GM20000 (cell line): ENCODE measurements at regions not wholly inside any gene's neighbourhood (a gene's known extent, or its start where the extent isn't known, plus 50 kb on each side); places are given as distances from the start of the nearest gene placed in this dataset.
"Not testable (repeated sequence)": the region's sequence is repeated elsewhere in the genome, so short reads cannot be mapped to it uniquely, and the experiment has no call there.

Experiments used
- DNase-seq: peaks from one replicate; pipeline ENCODE4 v3.0.0; 2012; ENCODE audit warnings: low spot score
- TF ChIP-seq, protein P1 (sequence below): IDR thresholded peaks from 2 replicates; pipeline ENCODE4 v1.5.1; 2012; ENCODE audit warnings: mild to moderate bottlenecking, control low read depth; ENCODE audit errors: extremely low read depth, missing control alignments

DNA sequence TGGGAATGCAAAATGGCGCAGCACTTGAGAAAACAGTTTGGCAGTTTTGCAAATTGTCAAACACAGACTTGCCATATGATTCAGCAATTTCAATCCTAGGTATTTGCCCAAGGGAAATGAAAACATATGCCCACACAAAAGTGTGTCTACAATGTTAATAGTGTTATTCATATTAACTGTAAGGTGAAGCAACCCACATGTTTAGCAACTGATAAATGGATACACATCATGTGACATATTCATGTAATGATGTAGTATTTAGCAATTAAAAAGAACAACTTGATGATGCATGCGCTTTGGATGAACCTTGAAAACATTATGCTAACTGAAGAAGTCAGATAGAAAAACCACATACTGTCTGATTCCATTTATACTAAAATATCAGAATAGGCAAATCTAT lies 539.0 kb upstream of the PPP2R3A start:
- TF ChIP-seq, protein P1, sequence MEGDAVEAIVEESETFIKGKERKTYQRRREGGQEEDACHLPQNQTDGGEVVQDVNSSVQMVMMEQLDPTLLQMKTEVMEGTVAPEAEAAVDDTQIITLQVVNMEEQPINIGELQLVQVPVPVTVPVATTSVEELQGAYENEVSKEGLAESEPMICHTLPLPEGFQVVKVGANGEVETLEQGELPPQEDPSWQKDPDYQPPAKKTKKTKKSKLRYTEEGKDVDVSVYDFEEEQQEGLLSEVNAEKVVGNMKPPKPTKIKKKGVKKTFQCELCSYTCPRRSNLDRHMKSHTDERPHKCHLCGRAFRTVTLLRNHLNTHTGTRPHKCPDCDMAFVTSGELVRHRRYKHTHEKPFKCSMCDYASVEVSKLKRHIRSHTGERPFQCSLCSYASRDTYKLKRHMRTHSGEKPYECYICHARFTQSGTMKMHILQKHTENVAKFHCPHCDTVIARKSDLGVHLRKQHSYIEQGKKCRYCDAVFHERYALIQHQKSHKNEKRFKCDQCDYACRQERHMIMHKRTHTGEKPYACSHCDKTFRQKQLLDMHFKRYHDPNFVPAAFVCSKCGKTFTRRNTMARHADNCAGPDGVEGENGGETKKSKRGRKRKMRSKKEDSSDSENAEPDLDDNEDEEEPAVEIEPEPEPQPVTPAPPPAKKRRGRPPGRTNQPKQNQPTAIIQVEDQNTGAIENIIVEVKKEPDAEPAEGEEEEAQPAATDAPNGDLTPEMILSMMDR: no peak
- DNase-seq: no peak

DNA sequence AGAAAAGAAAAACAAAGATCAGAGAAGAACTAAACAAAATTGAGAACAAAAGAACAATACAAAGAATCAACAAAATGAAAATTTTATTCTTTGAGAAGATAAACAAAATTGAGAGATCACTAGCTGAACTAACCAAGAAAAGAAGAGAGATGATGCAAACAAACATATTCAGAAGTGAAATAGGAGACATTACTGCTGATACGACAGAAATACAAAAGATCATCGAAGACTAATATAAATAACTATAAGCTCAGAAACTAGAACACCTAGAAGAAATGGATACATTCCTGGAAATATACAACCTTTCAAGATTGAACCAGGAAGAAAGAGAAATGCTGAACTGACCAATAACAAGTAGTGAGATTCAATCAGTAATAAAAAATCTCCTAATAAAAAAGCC lies 533.1 kb upstream of the PPP2R3A start:
- TF ChIP-seq, protein P1: no peak
- no peak for DNase-seq

DNA sequence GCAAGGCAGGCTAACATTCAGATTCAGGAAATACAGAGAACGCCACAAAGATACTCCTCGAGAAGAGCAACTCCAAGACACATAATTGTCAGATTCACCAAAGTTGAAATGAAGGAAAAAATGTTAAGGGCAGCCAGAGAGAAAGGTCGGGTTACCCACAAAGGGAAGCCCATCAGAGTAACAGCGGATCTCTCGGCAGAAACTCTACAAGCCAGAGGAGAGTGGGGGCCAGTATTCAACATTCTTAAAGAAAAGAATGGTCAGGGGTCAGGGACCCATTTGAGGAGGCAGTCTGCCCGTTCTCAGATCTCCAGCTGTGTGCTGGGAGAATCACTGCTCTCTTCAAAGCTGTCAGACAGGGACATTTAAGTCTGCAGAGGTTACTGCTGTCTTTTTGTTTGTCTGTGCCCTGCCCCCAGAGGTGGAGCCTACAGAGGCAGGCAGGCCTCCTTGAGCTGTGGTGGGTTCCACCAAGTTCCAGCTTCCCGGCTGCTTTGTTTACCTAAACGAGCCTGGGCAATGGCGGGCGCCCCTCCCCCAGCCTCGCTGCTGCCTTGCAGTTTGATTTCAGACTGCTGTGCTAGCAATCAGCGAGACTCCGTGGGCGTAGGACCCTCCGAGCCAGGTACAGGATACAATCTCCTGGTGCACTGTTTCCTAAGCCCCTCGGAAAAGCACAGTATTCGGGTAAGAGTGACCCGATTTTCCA lies 526.5 kb upstream of the PPP2R3A start:
- DNase-seq: not testable (repeated sequence)

DNA sequence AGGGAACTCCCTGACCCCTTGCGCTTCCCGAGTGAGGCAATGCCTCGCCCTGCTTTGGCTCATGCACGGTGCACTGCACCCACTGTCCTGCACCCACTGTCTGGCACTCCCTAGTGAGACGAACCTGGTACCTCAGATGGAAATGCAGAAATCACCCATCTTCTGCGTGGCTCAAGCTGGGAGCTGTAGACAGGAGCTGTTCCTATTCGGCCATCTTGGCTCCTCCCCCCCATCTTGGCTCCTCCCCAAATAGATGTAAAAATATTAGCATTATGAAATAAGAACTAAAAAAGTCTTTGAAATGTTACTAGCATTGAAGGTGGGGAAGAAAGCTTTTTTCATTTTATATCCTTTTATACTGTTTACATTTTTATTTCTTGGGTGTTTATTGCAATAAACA lies 525.9 kb upstream of the PPP2R3A start:
- DNase-seq: not testable (repeated sequence)

DNA sequence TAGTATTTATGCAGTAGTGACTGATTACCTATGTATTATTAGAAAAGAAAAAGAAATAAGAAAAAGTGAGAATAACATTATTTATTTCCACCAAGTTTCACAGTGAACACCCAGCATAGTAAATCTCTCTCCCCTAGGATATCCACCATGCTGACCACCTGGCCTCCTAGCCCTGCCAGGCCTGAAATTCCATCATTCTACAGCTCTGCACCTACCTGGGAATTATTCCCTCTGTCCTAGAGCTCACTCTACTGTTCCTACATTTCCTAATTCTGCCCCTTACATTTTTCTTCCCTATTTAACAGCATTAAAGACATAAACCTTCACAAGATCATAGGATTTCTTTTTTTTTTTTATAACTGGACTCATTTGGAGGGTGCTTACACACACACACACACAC lies 525.3 kb upstream of the PPP2R3A start:
- no peak for DNase-seq
- TF ChIP-seq, protein P1: no peak

DNA sequence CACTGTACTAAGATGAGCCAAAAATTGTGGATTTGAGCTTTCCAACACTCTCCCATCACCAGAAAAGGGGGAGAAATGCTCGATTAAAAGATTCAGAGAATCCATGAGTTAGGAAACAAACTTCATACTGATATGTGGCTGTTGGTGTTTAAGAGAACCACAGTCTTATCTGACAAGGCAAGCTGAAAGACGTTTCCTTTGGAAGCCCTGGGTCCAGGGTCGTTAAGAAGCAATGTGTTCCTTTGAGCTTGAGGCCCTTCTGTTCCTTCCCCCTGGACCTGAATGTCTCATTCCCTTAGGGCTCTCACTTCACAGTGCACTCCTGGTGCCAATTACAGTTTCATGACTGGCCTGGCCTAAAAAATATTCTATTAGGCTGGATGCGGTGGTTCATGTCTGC lies 524.8 kb upstream of the PPP2R3A start:
- TF ChIP-seq, protein P1: no peak
- no peak for DNase-seq

DNA sequence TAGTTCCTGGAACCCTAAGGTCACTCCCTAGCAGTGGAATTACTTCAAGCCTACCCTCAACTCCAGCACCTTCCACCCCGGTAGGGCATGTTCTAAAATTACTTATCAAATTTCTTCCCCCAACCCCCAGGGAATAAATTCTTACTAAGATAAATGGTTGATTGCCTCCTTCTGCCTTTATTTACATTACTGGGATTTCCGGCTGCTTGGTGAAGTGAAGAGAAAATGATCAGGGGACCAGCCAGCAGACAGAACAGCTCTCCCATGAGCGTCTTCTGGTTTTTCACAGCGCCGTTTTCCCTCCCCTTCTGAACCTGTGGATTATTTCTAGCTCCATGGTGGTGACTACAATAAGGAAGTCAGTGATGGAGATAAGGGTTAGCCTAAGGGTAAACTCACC lies 521.5 kb upstream of the PPP2R3A start:
- DNase-seq: no peak
- TF ChIP-seq, protein P1: no peak

DNA sequence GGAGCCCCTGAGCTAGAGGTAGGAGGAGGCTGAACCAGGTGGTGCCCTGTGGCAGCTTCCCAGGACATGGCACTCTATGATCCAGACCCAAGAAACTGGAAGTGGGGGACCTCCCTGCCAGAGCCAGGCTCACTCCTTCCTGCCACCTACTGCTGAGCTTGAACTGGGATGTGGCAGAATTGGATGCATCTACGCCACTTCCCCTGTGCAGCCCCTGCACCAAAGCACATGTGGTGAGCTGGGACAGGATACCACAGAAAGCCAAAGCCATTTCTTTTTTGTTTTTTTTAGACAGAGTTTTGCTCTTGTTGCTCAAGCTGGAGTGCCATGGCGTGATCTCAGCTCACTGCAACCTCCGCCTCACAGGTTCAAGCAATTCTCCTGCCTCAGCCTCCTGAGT lies 518.0 kb upstream of the PPP2R3A start:
- TF ChIP-seq, protein P1: no peak
- DNase-seq: no peak
